Liver (tissue), 3 donors: ENCODE measurements at regions not wholly inside any gene's neighbourhood (a gene's known extent, or its start where the extent isn't known, plus 50 kb on each side); places are given as distances from the start of the nearest gene placed in this dataset.

ENCODE experiments used
- EGR1 ChIP-seq, 2 donors: IDR thresholded peaks; 2 replicates each; pipeline ENCODE4 v1.6.1; 2016 to 2018; ENCODE audit warnings: antibody characterized with exemption in 2 of 2, low read depth in 2 of 2
- JUND ChIP-seq, 2 donors: IDR thresholded peaks; 2 replicates each; pipeline ENCODE4 v1.6.1; 2016; ENCODE audit warnings: antibody characterized with exemption in 2 of 2
- RAD21 ChIP-seq, 2 donors: IDR thresholded peaks; 2 replicates each; pipeline ENCODE4 v1.6.1; 2016; ENCODE audit warnings: antibody characterized with exemption in 2 of 2, mild to moderate bottlenecking in 2 of 2
- RXRA ChIP-seq, 2 donors: IDR thresholded peaks; 2 replicates each; pipeline ENCODE4 v1.6.1; 2017 to 2018; ENCODE audit warnings: antibody characterized with exemption in 2 of 2, mild to moderate bottlenecking in 1 of 2
- TAF1 ChIP-seq: conservative IDR thresholded peaks from 2 replicates; pipeline ENCODE4 v1.6.1; 2016; ENCODE audit warnings: antibody characterized with exemption, mild to moderate bottlenecking
- TF ChIP-seq, protein P1 (sequence below): fragments of 150-350 bp; IDR thresholded peaks from 2 replicates; pipeline ENCODE4 v1.5.1; 2017; ENCODE audit warnings: improper control_type of control experiment, low read depth, low read length; ENCODE audit not compliant: missing input control
- TF ChIP-seq, protein P2 (sequence below): IDR thresholded peaks from 2 replicates; pipeline ENCODE4 v1.6.1; 2016; ENCODE audit warnings: antibody characterized with exemption
- TF ChIP-seq, protein P3 (sequence below): IDR thresholded peaks from 2 replicates; pipeline ENCODE4 v1.6.1; 2016; ENCODE audit warnings: antibody characterized with exemption, mild to moderate bottlenecking
- donor health status: healthy.
- donor health status: healthy.

DNA sequence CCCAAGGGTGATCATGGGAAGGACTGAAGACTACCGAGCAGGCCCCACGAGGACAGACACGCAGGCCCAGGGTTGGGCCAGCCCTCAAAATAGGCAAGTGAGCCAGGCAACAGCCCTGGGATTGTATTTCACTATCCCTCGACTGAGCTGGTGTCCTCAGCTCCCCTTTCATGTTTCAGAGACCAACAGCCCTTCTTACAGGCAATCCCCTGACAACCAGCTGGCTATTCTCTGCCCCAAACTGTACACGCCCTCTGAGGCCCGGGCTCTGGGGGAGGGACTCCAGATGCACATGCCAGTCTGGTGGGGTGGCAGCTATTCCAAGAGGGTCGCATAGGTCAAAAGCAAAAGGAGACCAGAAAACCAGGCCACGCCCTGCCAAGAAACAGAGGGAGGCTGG lies 243.0 kb downstream of the TOMM20 start:
- TF ChIP-seq, protein P1, sequence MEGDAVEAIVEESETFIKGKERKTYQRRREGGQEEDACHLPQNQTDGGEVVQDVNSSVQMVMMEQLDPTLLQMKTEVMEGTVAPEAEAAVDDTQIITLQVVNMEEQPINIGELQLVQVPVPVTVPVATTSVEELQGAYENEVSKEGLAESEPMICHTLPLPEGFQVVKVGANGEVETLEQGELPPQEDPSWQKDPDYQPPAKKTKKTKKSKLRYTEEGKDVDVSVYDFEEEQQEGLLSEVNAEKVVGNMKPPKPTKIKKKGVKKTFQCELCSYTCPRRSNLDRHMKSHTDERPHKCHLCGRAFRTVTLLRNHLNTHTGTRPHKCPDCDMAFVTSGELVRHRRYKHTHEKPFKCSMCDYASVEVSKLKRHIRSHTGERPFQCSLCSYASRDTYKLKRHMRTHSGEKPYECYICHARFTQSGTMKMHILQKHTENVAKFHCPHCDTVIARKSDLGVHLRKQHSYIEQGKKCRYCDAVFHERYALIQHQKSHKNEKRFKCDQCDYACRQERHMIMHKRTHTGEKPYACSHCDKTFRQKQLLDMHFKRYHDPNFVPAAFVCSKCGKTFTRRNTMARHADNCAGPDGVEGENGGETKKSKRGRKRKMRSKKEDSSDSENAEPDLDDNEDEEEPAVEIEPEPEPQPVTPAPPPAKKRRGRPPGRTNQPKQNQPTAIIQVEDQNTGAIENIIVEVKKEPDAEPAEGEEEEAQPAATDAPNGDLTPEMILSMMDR, result no peak
- TF ChIP-seq, protein P2, sequence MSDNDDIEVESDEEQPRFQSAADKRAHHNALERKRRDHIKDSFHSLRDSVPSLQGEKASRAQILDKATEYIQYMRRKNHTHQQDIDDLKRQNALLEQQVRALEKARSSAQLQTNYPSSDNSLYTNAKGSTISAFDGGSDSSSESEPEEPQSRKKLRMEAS, result no peak
- TF ChIP-seq JUND (IDR thresholded peaks at IDR 0.05), result no peak
- TF ChIP-seq, protein P3, sequence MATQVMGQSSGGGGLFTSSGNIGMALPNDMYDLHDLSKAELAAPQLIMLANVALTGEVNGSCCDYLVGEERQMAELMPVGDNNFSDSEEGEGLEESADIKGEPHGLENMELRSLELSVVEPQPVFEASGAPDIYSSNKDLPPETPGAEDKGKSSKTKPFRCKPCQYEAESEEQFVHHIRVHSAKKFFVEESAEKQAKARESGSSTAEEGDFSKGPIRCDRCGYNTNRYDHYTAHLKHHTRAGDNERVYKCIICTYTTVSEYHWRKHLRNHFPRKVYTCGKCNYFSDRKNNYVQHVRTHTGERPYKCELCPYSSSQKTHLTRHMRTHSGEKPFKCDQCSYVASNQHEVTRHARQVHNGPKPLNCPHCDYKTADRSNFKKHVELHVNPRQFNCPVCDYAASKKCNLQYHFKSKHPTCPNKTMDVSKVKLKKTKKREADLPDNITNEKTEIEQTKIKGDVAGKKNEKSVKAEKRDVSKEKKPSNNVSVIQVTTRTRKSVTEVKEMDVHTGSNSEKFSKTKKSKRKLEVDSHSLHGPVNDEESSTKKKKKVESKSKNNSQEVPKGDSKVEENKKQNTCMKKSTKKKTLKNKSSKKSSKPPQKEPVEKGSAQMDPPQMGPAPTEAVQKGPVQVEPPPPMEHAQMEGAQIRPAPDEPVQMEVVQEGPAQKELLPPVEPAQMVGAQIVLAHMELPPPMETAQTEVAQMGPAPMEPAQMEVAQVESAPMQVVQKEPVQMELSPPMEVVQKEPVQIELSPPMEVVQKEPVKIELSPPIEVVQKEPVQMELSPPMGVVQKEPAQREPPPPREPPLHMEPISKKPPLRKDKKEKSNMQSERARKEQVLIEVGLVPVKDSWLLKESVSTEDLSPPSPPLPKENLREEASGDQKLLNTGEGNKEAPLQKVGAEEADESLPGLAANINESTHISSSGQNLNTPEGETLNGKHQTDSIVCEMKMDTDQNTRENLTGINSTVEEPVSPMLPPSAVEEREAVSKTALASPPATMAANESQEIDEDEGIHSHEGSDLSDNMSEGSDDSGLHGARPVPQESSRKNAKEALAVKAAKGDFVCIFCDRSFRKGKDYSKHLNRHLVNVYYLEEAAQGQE, result no peak
- TF ChIP-seq RXRA (IDR thresholded peaks at IDR 0.05), result no peak
- TF ChIP-seq EGR1 (IDR thresholded peaks at IDR 0.05; ENCODE audit: low read depth in 2 of 2), result no peak
- no peak for TF ChIP-seq RAD21 (IDR thresholded peaks at IDR 0.05)
- TF ChIP-seq TAF1, result no peak
